Activated naive CD8-positive, alpha-beta T cell treated with anti-CD3 and anti-CD28 coated beads, Interleukin-2, amount 50 U/mL, for 24 hours (primary cell): ENCODE measurements at regions not wholly inside any gene's neighbourhood (a gene's known extent, or its start where the extent isn't known, plus 50 kb on each side); places are given as distances from the start of the nearest gene placed in this dataset.
"Not testable (repeated sequence)": the region's sequence is repeated elsewhere in the genome, so short reads cannot be mapped to it uniquely, and the experiment has no call there.

Source experiments
- ATAC-seq: fragments of 150-1000 bp; cut with Tn5 transposase; one replicate; pipeline ENCODE4 v1.10.0; 2021
- DNase-seq: peaks from one replicate; pipeline ENCODE4 v3.0.0; 2021
- H3K27ac Mint-ChIP-seq: one replicate; pipeline ENCODE4 v1.8.0; 2021; ENCODE audit warnings: mild to moderate bottlenecking, mixed read lengths
- H3K27me3 Mint-ChIP-seq: one replicate; pipeline ENCODE4 v1.8.0; 2021; ENCODE audit warnings: mixed read lengths
- H3K36me3 Mint-ChIP-seq: one replicate; pipeline ENCODE4 v1.8.0; 2021; ENCODE audit warnings: low read depth, mixed read lengths
- H3K4me1 Mint-ChIP-seq: one replicate; pipeline ENCODE4 v1.8.0; 2021; ENCODE audit warnings: mixed read lengths
- H3K4me3 Mint-ChIP-seq: one replicate; pipeline ENCODE4 v1.8.0; 2021; ENCODE audit warnings: mild to moderate bottlenecking, moderate library complexity, mixed read lengths
- H3K9me3 Mint-ChIP-seq: one replicate; pipeline ENCODE4 v1.8.0; 2021; ENCODE audit warnings: mixed read lengths

DNA sequence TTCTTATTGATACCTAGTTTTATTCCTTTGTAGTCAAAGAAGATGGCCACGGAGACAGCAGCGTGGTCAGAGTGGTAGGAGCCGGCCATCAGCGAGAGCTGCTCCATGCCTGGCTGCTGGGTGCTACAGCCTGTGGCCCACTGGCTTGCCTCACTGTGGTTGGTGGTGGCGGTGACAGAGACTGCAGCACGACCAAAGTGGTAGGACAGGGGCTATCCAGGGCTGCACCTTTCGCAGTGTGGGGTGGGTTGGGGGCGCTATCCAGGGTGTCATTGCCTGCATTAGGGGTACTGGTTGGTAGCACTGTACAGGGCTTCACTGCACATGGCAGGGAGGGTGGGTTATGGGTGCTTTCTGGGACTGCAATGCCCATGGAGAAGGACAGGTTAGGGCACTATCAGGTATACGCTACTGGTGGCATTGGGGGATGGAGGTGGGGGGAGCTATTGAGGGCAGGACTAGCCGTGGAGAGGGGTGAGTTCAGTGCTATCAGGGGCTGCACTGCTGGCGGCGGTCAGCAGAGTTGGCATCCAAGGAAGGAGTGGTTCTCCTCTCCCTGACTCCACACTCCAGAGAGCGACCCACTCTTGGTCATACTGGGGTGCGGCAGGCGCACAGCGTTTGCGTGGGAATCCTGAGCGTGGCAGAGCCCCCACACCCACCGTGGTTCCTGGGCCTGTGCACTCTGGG is 241.1 kb downstream of the GOLGA6L6 start:
- not testable (repeated sequence) for H3K27ac Mint-ChIP-seq, H3K9me3 Mint-ChIP-seq, H3K4me1 Mint-ChIP-seq, H3K27me3 Mint-ChIP-seq, H3K4me3 Mint-ChIP-seq, DNase-seq, H3K36me3 Mint-ChIP-seq, ATAC-seq

DNA sequence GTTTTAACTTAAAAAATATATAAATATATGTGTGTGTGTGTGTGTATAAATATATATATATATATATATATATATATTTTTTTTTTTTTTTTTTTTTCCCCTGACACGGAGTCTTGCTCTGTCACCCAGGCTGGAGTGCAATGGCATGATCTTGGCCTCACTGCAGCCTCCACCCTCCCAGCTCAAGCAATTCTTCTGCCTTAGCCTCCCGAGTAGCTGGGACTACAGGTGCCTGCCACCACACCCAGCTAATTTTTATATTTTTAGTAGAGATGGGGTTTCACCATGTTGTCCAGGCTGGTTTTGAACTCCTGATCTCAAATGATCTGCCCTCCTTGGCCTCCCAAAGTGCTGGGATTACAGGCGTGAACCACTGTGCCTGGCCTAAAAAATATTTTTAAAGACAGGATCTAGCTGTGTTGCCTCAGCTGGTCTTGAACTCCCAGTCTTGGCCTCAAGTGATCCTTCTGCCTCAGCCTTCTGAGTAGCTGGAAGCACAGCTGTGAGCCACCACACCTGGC is 243.9 kb downstream of the GOLGA6L6 start:
- not testable (repeated sequence) for H3K27me3 Mint-ChIP-seq, DNase-seq, H3K36me3 Mint-ChIP-seq, H3K9me3 Mint-ChIP-seq, H3K4me3 Mint-ChIP-seq, H3K4me1 Mint-ChIP-seq, ATAC-seq, H3K27ac Mint-ChIP-seq

- H3K4me3 Mint-ChIP-seq, H3K27ac Mint-ChIP-seq, H3K36me3 Mint-ChIP-seq, ATAC-seq, H3K4me1 Mint-ChIP-seq, H3K9me3 Mint-ChIP-seq, DNase-seq, H3K27me3 Mint-ChIP-seq: not testable (repeated sequence)
These were observed 245.3 kb downstream of the GOLGA6L6 start for GRCh38 chr15:20296261-20296660.

- Mint-ChIP-seq H3K4me1 (no peaks in the 10 kb centered on the region), H3K9me3 (no peaks in the 10 kb centered on the region), H3K27me3 (no peaks in the 10 kb centered on the region), H3K36me3 (no peaks in the 10 kb centered on the region), H3K4me3 (no peak overlapping the region), H3K27ac (no peak overlapping the region)
- DNase-seq, result no peak
- ATAC-seq, result no peak
These were observed 246.3 kb downstream of the GOLGA6L6 start for GRCh38 chr15:20295238-20295811.

DNA sequence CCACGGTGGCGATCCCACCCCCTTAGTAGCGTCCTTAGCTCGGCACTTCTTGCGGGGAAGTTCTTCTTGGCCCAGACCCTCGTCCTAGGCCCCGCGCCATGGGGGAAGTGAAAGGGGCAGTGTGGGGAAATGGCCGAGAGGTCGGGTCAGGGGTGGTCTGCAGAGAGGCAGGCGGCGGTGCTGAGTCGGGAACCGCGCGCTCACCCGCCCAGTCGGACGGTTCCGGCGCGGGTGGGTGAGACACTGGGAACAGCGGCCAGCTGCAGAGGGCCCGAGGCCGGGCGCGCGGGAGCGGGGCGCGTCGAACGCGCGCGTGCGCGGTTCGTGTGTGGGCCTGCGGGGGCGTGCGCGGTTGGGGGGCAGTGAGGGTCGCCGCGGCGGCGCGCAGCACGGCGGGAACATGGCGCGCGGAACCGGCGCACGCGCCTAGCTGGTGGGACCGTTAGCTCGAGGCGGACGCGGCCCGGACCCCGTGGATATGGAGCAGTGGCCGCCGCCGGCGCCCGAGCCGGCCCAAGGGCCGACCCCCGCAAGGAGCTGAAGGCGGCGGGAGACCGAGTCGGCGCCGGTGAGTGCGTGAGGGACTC is 246.9 kb downstream of the GOLGA6L6 start:
- no peak for ATAC-seq
- no peak overlapping the region for H3K4me3 Mint-ChIP-seq
- H3K27ac Mint-ChIP-seq, result no peak overlapping the region
- no peaks in the 10 kb centered on the region for H3K36me3 Mint-ChIP-seq
- DNase-seq, result no peak
- H3K9me3 Mint-ChIP-seq, result no peaks in the 10 kb centered on the region
- H3K4me1 Mint-ChIP-seq, result no peaks in the 10 kb centered on the region
- no peaks in the 10 kb centered on the region for H3K27me3 Mint-ChIP-seq

GRCh38 chr15:20292422-20293005 is 249.1 kb downstream of the GOLGA6L6 start:
- not testable (repeated sequence) for ATAC-seq, H3K27me3 Mint-ChIP-seq, DNase-seq, H3K27ac Mint-ChIP-seq, H3K4me1 Mint-ChIP-seq, H3K36me3 Mint-ChIP-seq, H3K4me3 Mint-ChIP-seq, H3K9me3 Mint-ChIP-seq

DNA sequence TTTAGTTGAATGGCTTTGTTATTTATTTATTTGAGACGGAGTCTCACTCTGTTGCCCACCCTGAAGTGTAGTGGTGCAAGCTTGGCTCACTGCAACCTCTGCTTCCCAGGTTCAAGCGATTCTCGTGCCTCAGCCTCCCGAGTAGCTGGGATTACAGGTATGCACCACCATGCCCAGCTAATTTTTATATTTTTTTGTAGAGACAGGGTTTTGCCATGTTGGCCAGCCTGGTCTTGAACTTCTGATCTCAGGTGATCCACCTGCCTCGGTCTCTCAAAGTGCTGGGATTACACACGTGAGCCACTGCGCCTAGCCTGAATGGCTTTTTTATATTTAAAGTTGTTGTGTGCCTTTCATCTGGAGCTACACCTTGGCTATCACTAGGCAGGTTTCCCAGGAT is 250.0 kb downstream of the GOLGA6L6 start:
- H3K4me1 Mint-ChIP-seq, DNase-seq, ATAC-seq, H3K36me3 Mint-ChIP-seq, H3K9me3 Mint-ChIP-seq, H3K27ac Mint-ChIP-seq, H3K27me3 Mint-ChIP-seq, H3K4me3 Mint-ChIP-seq: not testable (repeated sequence)

DNA sequence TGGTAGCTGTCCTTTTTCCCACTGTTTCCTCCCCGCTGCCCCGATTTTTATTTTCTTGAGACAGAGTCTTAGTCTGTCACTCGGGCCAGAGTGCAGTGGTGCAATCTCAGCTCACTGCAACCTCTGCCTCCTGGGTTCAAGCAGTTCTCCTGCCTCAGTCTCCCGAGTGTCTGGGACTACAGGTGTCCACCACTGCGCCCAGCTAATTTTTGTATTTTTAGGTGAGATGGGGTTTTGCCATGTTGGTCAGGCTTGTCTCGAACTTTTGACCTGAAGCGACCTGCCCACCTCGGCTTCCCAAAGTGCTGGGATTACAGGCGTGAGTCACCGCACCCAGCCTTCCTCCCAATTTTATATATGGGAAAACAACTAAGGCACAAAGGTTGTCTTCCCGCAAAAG is 251.0 kb downstream of the GOLGA6L6 start:
- H3K4me1 Mint-ChIP-seq, H3K36me3 Mint-ChIP-seq, ATAC-seq, H3K27ac Mint-ChIP-seq, DNase-seq, H3K9me3 Mint-ChIP-seq, H3K27me3 Mint-ChIP-seq, H3K4me3 Mint-ChIP-seq: not testable (repeated sequence)

GRCh38 chr15:20289538-20290103 is 252.0 kb downstream of the GOLGA6L6 start:
- not testable (repeated sequence) for H3K27ac Mint-ChIP-seq, H3K4me1 Mint-ChIP-seq, H3K9me3 Mint-ChIP-seq, H3K36me3 Mint-ChIP-seq, H3K27me3 Mint-ChIP-seq, DNase-seq, ATAC-seq, H3K4me3 Mint-ChIP-seq

- H3K27ac Mint-ChIP-seq, ATAC-seq, H3K27me3 Mint-ChIP-seq: not testable (repeated sequence)
These were observed 252.6 kb downstream of the GOLGA6L6 start for GRCh38 chr15:20288800-20289537.

GRCh38 chr15:20286559-20286958 is 255.0 kb downstream of the GOLGA6L6 start:
- not testable (repeated sequence) for H3K36me3 Mint-ChIP-seq, H3K27me3 Mint-ChIP-seq, ATAC-seq, H3K4me1 Mint-ChIP-seq, H3K27ac Mint-ChIP-seq, H3K9me3 Mint-ChIP-seq, DNase-seq, H3K4me3 Mint-ChIP-seq

More at GRCh38 chr15:20288800-20289537, 252.6 kb downstream of the GOLGA6L6 start:
- not testable (repeated sequence) for H3K9me3 Mint-ChIP-seq, H3K4me1 Mint-ChIP-seq, H3K4me3 Mint-ChIP-seq, DNase-seq, H3K36me3 Mint-ChIP-seq

DNA sequence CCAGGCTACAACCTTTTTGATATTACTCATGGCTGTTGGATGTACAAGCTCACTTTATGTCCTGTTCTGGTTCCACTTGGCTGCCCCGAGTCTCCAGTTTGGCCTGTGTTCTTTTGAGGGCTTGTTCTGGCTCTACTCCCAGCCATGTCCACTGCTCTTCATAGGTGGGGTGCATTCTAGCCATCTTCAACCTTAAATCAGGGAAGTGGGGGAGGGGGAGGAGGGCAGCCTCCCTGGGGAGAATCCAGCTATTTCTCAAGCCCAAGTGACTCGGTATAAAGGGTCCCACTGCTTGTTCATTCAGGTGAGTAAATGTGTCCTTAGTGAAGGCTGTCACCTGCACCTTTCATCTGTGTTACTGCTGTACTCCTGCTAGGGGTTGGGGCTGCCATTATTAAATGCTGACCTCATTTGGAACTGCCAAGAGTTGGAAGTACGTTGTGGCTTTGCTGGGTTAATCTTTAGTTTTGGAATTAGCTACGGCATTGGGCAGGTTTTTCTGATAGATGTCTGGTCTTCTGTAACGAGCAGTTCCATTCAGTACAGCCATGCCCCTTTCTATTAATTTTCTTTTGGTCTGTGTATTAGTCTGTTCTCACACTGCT is 255.8 kb downstream of the GOLGA6L6 start:
- not testable (repeated sequence) for H3K4me1 Mint-ChIP-seq, H3K36me3 Mint-ChIP-seq, ATAC-seq, H3K27ac Mint-ChIP-seq, DNase-seq, H3K4me3 Mint-ChIP-seq, H3K27me3 Mint-ChIP-seq, H3K9me3 Mint-ChIP-seq

GRCh38 chr15:20284891-20285535 is 256.6 kb downstream of the GOLGA6L6 start:
- H3K27ac Mint-ChIP-seq, H3K9me3 Mint-ChIP-seq, H3K4me1 Mint-ChIP-seq, H3K36me3 Mint-ChIP-seq, H3K27me3 Mint-ChIP-seq, H3K4me3 Mint-ChIP-seq, ATAC-seq, DNase-seq: not testable (repeated sequence)
